NCI-H82 (cell line): ENCODE measurements at regions not wholly inside any gene's neighbourhood (a gene's known extent, or its start where the extent isn't known, plus 50 kb on each side); places are given as distances from the start of the nearest gene placed in this dataset.

ENCODE experiments used
- DNase-seq: peaks from one replicate; lab custom pipeline; 2025; lab: John Stamatoyannopoulos, UW

- peak; percentile 8 for DNase-seq
Measured at GRCh38 chr12:127745469-127746212, 521.3 kb upstream of the TMEM132C start.

- DNase-seq = no peak
Measured at GRCh38 chr12:127749416-127749815, 517.6 kb upstream of the TMEM132C start.

DNA sequence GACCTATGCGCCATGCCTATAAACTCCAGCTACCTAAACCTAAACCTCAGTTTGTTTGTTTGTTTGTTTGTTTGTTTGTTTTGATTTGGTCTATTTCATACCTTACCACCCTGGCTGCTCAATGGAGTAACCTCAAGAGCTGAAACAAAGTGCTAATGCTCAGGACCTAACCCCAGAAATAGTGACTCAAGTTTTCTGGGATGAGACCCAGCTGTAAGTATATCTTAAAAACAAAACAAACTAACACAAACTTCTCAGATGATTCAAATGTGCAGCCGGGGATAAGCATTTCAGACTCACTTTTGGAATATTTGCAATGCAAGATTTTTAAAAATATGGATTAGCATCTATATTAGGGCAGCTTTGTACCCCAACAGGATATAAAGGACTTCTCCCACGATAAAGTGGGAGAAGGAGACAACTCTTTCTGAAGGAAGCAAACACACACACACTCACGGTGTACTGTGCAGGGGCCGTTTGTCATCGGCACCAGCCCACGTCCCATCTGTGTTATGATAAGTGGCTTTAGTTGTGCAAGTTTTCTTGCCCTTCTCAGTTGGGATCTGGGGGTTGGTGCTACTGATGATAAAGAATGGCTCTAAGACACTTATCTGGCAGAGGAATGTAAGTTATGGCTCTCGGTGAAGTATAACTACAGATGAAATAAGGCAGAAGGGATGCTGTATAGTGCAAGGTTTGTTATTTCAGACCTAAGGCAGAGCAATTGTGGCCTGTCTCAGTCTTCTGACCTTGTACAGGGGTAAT lies 516.7 kb upstream of the TMEM132C start:
- no peak for DNase-seq

DNA sequence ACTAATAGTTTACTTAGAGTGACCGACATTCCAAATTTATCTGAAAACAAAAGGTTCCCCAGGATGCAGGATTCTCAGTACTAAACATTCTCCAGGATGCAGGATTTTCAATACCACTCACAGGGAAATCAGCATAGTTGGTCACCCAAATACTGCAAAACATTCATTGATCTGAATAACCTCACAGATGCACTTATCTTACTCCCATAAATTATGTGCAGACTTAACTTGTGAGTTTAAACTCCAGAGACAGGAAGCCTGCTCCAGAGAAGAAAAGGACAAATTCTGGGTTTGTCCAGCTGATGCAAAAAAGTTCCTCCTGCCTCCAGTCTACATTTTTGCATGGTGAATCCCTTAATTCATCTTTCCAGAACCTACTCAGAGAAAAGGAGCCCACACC lies 514.2 kb upstream of the TMEM132C start:
- no peak for DNase-seq

DNA sequence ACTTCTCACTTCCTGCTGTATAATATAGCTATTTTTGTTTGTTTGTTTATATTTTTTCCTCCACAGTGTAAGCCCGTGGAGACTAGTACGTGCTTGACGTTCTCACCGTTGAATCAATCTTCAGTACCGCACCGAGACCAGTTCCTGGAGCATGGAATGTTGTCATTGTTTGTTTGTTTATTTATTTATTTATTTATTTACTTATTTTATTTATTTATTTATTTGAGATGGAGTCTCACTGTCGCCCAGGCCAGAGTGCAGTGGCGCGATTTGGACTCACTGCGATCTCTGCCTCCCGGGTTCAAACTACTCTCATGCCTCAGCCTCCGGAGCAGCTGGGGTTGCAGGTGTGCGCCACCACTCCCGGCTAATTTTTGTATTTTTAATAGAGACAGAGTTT lies 506.6 kb upstream of the TMEM132C start:
- DNase-seq = no peak

- no peak for DNase-seq
Measured at GRCh38 chr12:127760996-127761395, 506.0 kb upstream of the TMEM132C start.

DNA sequence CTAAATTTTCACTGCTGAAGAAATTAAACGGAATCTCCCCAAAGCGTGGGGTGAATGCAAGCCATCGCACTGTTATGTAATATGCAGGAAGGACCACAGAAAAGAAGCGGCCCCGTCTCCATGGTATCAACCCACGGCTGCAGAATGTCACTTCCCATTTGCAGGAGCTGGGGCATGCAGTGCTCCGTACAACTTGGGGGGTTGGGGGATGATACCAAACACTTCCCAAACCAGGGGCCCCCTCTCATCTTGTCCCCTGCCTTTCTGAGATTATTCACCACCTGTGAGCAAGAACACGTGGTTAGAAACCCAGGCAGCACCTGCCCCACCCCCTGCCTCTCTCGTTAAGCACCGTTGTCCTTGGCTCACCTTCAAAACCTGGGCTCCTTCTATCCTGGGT lies 505.1 kb upstream of the TMEM132C start:
- no peak for DNase-seq

GRCh38 chr12:127767656-127768055 lies 499.3 kb upstream of the TMEM132C start:
- DNase-seq = no peak

DNA sequence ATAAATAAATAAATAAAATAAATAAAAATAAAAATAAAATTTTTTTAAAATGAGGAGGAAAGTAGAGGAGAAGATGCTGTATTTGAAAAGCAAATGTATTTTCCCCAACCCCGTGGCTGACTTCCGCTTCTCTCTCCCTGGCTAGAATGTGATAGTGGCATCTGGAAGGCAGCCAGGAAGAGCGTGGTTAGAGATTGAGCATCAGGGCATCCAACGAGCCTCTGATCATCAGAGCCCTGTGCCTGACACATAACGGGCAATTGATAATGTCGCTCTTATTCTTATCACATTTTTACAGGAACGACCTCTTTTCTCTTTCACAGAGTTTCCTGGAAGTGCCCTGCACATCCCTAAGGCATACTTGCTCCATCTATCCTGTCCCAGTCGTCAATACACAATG lies 496.9 kb upstream of the TMEM132C start:
- DNase-seq = no peak

GRCh38 chr12:127771546-127771945 lies 495.4 kb upstream of the TMEM132C start:
- DNase-seq = no peak

DNA sequence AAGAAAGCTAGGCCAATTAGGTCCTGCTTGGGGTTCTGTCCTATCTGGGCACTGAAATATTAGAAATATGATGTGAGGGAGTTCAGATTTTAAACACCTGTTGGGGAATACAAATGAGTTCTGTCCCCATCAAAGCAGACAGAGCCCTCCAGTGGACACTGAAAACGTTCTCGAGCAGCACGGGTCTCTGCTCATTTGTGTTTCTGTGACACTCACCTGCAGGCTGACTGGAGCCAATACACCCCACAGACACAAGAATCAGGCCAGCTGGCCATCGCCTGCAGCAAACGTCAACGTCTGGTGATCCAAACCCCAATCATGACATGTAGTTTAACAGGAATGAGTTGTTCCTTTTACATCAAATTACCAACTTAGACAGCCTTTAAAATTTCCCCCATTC lies 493.4 kb upstream of the TMEM132C start:
- peak; percentile 61 for DNase-seq

- DNase-seq = no peak
Measured at GRCh38 chr12:127774828-127775227, 492.1 kb upstream of the TMEM132C start.

- no peak for DNase-seq
Measured at GRCh38 chr12:127779301-127780045, 487.5 kb upstream of the TMEM132C start.

- DNase-seq = no peak
Measured at GRCh38 chr12:127780881-127781280, 486.1 kb upstream of the TMEM132C start.

DNA sequence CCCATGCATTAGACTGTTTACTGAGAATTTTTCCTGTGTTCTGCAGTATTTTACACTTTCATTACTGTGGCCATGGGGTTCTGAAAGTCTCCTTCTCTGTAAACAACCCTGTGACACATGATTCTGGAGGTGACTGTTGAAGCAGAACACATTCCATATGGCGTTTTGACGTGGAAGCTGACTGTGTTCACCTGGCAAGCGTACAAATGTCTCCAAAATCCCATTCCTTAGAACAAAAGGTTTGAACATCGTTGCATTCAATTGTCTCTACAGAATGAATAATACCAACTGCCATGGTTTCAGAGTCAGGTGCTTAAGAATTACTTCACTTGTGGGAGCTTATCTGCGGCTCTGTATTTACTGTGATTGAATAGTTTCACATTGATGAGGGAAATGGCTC lies 485.6 kb upstream of the TMEM132C start:
- no peak for DNase-seq

DNA sequence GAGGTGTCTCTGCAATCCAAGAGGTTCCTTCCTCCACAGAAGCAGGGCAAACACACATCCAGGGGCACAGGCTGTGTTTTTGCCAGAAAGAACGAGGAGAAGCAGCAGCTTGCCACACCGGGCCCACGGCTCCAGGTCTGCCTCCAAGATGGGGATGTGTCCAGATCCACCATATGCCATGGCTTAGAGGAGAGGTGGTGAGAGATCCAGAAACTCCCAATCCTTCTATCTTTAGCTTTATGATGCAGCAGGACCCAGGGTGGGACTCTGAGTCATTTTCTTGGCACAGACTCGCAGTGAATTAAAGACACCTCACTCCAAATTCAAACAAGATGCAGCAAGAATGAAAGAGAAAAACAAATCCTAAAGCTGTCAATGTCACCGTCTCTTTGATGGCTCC lies 481.4 kb upstream of the TMEM132C start:
- DNase-seq = no peak

DNA sequence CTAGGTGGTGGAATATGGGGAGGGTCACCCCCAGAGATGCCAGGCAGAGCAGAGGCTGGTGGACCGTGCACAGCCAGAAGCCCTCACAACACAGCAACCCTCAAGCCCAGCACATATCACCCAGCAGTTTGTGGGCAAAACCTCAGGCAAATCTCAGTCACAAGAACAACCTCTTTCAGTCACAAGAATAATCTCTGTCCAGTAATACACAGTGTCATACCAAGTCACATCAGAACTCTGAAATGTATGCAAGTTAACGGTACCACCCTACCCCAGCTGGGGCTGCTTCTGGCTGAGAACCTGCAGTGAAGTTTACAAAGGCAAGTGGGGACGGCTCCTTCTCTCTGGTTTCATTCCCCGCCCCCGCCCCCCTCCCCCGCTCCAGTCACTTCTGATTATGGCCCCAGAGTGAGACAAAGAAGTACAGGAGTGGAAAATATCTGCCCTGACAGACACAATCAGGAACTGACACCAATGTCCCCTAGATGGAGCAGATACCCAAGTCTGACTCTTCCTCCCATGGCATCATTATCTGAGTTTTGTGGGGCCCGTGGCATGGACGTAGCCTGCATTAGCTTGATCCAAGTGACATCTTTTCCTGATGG lies 480.9 kb upstream of the TMEM132C start:
- DNase-seq = no peak

GRCh38 chr12:127787544-127787943 lies 479.4 kb upstream of the TMEM132C start:
- no peak for DNase-seq

DNA sequence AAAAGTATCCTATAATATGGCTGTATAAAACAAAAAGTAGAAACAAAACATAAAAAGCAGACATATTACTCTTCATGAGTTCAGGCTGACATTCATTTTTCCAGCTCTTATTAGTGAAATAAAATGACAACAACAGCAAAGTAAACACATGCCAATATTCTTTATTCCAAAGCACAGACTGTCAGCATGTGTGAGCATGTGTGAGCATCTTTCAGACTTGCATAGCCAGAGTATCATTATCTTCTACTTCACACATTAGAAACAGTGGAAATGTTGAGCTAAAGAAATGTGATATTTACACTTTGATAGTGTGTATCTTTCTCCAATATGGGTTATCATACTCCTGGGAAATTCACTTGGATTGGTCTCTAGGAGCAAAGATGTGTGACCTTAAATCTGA lies 476.6 kb upstream of the TMEM132C start:
- DNase-seq = no peak

DNA sequence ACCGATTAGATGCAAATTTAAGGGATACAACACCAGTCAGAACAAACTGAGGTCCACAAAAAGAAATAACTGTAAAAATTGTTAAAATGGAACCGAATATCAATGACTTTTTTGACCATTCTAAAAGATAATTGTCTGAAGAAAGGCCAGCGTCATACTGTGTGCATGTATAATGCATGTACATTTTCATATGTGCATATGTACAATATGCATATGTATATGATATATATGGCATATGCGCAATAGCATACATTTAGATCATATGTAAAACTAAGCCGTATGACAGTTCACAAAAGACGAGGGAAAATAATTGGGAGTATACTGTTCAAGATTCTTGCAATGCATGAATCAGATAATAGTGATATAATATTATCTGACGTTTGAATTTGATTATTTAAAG lies 475.8 kb upstream of the TMEM132C start:
- no peak for DNase-seq

GRCh38 chr12:127797918-127798317 lies 469.1 kb upstream of the TMEM132C start:
- no peak for DNase-seq

- no peak for DNase-seq
Measured at GRCh38 chr12:127802271-127802670, 464.7 kb upstream of the TMEM132C start.

DNA sequence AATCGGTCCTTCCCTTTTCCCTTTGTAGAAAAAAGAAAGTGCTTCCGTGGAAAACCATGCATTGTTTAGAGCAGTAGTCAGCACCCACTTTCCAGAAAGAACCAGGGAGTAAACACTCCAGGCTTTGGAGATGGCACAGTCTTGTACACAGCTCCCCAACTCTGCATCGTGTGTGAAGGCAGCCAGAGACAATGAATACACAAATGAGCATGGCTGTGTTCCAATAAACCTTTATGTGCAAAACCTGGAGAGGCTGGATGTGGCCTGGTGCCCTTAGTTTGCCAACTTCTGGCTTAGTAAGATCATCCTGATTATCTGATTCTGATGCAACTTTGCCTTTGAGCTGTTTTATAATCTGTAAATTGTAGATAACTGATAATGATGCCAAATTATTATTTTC lies 463.4 kb upstream of the TMEM132C start:
- DNase-seq = no peak
